ENCODE measurements at regions not wholly inside any gene's neighbourhood (a gene's known extent, or its start where the extent isn't known, plus 50 kb on each side); places are given as distances from the start of the nearest gene placed in this dataset.

GRCh38 chr5:112628214-112628980 lies 109.3 kb upstream of the APC start:
- no peaks in the 10 kb centered on the region for H3K36me3 ChIP-seq (ENCODE audit: control insufficient read depth, insufficient read depth, low read length)
- no peak overlapping the region for H3K4me3 ChIP-seq (ENCODE audit: low read depth, low read length)
- peak overlapping the region; percentile 29 for H3K27ac ChIP-seq (ENCODE audit: low read depth, low read length)
- H3K4me1 ChIP-seq (ENCODE audit: control insufficient read depth, insufficient read depth, low read length), result peaks cover 7% of the 10 kb centered on the region
- no peaks in the 10 kb centered on the region for H3K27me3 ChIP-seq (ENCODE audit: control insufficient read depth, insufficient read depth, low read length)
- no peak overlapping the region for H3K9ac ChIP-seq (ENCODE audit: low read depth, low read length)
- no peaks in the 10 kb centered on the region for H3K9me3 ChIP-seq (ENCODE audit: control insufficient read depth, insufficient read depth, low read length)

- Histone ChIP-seq H3K4me1 (ENCODE audit: control insufficient read depth, insufficient read depth, low read length) (peaks cover 7% of the 10 kb centered on the region), H3K4me3 (ENCODE audit: low read depth, low read length) (no peak overlapping the region), H3K27ac (ENCODE audit: low read depth, low read length) (no peak overlapping the region), H3K9me3 (ENCODE audit: control insufficient read depth, insufficient read depth, low read length) (no peaks in the 10 kb centered on the region), H3K36me3 (ENCODE audit: control insufficient read depth, insufficient read depth, low read length) (no peaks in the 10 kb centered on the region), H3K9ac (ENCODE audit: low read depth, low read length) (no peak overlapping the region), H3K27me3 (ENCODE audit: control insufficient read depth, insufficient read depth, low read length) (no peaks in the 10 kb centered on the region)
Measured at GRCh38 chr5:112630246-112631009, 107.3 kb upstream of the APC start.

- Histone ChIP-seq H3K27ac (ENCODE audit: low read depth, low read length) (no peak overlapping the region), H3K36me3 (ENCODE audit: control insufficient read depth, insufficient read depth, low read length) (no peaks in the 10 kb centered on the region), H3K4me1 (ENCODE audit: control insufficient read depth, insufficient read depth, low read length) (no peaks in the 10 kb centered on the region), H3K9ac (ENCODE audit: low read depth, low read length) (no peak overlapping the region), H3K4me3 (ENCODE audit: low read depth, low read length) (no peak overlapping the region), H3K9me3 (ENCODE audit: control insufficient read depth, insufficient read depth, low read length) (no peaks in the 10 kb centered on the region), H3K27me3 (ENCODE audit: control insufficient read depth, insufficient read depth, low read length) (no peaks in the 10 kb centered on the region)
Measured at GRCh38 chr5:112634166-112634565, 103.5 kb upstream of the APC start.

- Histone ChIP-seq H3K27ac (ENCODE audit: low read depth, low read length) (no peak overlapping the region), H3K4me1 (ENCODE audit: control insufficient read depth, insufficient read depth, low read length) (no peaks in the 10 kb centered on the region), H3K27me3 (ENCODE audit: control insufficient read depth, insufficient read depth, low read length) (no peaks in the 10 kb centered on the region), H3K4me3 (ENCODE audit: low read depth, low read length) (no peak overlapping the region), H3K9ac (ENCODE audit: low read depth, low read length) (no peak overlapping the region), H3K36me3 (ENCODE audit: control insufficient read depth, insufficient read depth, low read length) (no peaks in the 10 kb centered on the region), H3K9me3 (ENCODE audit: control insufficient read depth, insufficient read depth, low read length) (no peaks in the 10 kb centered on the region)
Measured at GRCh38 chr5:112634796-112635195, 102.9 kb upstream of the APC start.

- H3K27me3 ChIP-seq (ENCODE audit: control insufficient read depth, insufficient read depth, low read length), result no peaks in the 10 kb centered on the region
- H3K9me3 ChIP-seq (ENCODE audit: control insufficient read depth, insufficient read depth, low read length), result no peaks in the 10 kb centered on the region
- no peaks in the 10 kb centered on the region for H3K36me3 ChIP-seq (ENCODE audit: control insufficient read depth, insufficient read depth, low read length)
- no peak overlapping the region for H3K9ac ChIP-seq (ENCODE audit: low read depth, low read length)
- H3K4me3 ChIP-seq (ENCODE audit: low read depth, low read length), result no peak overlapping the region
- no peaks in the 10 kb centered on the region for H3K4me1 ChIP-seq (ENCODE audit: control insufficient read depth, insufficient read depth, low read length)
- no peak overlapping the region for H3K27ac ChIP-seq (ENCODE audit: low read depth, low read length)
Measured at GRCh38 chr5:112635276-112635675, 102.4 kb upstream of the APC start.

GRCh38 chr5:112635771-112636731 lies 101.6 kb upstream of the APC start:
- Histone ChIP-seq H3K4me1 (ENCODE audit: control insufficient read depth, insufficient read depth, low read length) (no peaks in the 10 kb centered on the region), H3K27ac (ENCODE audit: low read depth, low read length) (no peak overlapping the region), H3K9ac (ENCODE audit: low read depth, low read length) (no peak overlapping the region), H3K36me3 (ENCODE audit: control insufficient read depth, insufficient read depth, low read length) (no peaks in the 10 kb centered on the region), H3K27me3 (ENCODE audit: control insufficient read depth, insufficient read depth, low read length) (no peaks in the 10 kb centered on the region), H3K9me3 (ENCODE audit: control insufficient read depth, insufficient read depth, low read length) (no peaks in the 10 kb centered on the region), H3K4me3 (ENCODE audit: low read depth, low read length) (no peak overlapping the region)

- Histone ChIP-seq H3K27me3 (ENCODE audit: control insufficient read depth, insufficient read depth, low read length) (no peaks in the 10 kb centered on the region; the same call in 1 of the 2 replicates), H3K36me3 (ENCODE audit: control insufficient read depth, insufficient read depth, low read length) (no peaks in the 10 kb centered on the region), H3K9ac (ENCODE audit: low read depth, low read length) (no peak overlapping the region), H3K9me3 (ENCODE audit: control insufficient read depth, insufficient read depth, low read length) (no peaks in the 10 kb centered on the region), H3K27ac (ENCODE audit: low read depth, low read length) (no peak overlapping the region), H3K4me3 (ENCODE audit: low read depth, low read length) (no peak overlapping the region), H3K4me1 (ENCODE audit: control insufficient read depth, insufficient read depth, low read length) (no peaks in the 10 kb centered on the region)
Measured at GRCh38 chr5:112636751-112637150, 100.9 kb upstream of the APC start.

GRCh38 chr5:112637343-112637742 lies 100.3 kb upstream of the APC start:
- Histone ChIP-seq H3K27me3 (ENCODE audit: control insufficient read depth, insufficient read depth, low read length) (no peaks in the 10 kb centered on the region; the same call in 1 of the 2 replicates), H3K9me3 (ENCODE audit: control insufficient read depth, insufficient read depth, low read length) (no peaks in the 10 kb centered on the region)

GRCh38 chr5:112640546-112640945 lies 97.1 kb upstream of the APC start:
- Histone ChIP-seq H3K4me3 (ENCODE audit: low read depth, low read length) (no peak overlapping the region), H3K4me1 (ENCODE audit: control insufficient read depth, insufficient read depth, low read length) (no peaks in the 10 kb centered on the region), H3K9me3 (ENCODE audit: control insufficient read depth, insufficient read depth, low read length) (no peaks in the 10 kb centered on the region), H3K27ac (ENCODE audit: low read depth, low read length) (no peak overlapping the region), H3K36me3 (ENCODE audit: control insufficient read depth, insufficient read depth, low read length) (no peaks in the 10 kb centered on the region), H3K27me3 (ENCODE audit: control insufficient read depth, insufficient read depth, low read length) (no peaks in the 10 kb centered on the region; the same call in 1 of the 2 replicates), H3K9ac (ENCODE audit: low read depth, low read length) (no peak overlapping the region)

More at GRCh38 chr5:112637343-112637742, 100.3 kb upstream of the APC start:
- H3K4me3 ChIP-seq (ENCODE audit: low read depth, low read length), result no peak overlapping the region
- no peak overlapping the region for H3K27ac ChIP-seq (ENCODE audit: low read depth, low read length)
- H3K9ac ChIP-seq (ENCODE audit: low read depth, low read length), result no peak overlapping the region
- no peaks in the 10 kb centered on the region for H3K4me1 ChIP-seq (ENCODE audit: control insufficient read depth, insufficient read depth, low read length)
- no peaks in the 10 kb centered on the region for H3K36me3 ChIP-seq (ENCODE audit: control insufficient read depth, insufficient read depth, low read length)

- Histone ChIP-seq H3K4me1 (ENCODE audit: control insufficient read depth, insufficient read depth, low read length) (no peaks in the 10 kb centered on the region), H3K27me3 (ENCODE audit: control insufficient read depth, insufficient read depth, low read length) (no peaks in the 10 kb centered on the region; the same call in 1 of the 2 replicates), H3K36me3 (ENCODE audit: control insufficient read depth, insufficient read depth, low read length) (no peaks in the 10 kb centered on the region), H3K27ac (ENCODE audit: low read depth, low read length) (no peak overlapping the region), H3K9ac (ENCODE audit: low read depth, low read length) (no peak overlapping the region), H3K4me3 (ENCODE audit: low read depth, low read length) (no peak overlapping the region), H3K9me3 (ENCODE audit: control insufficient read depth, insufficient read depth, low read length) (no peaks in the 10 kb centered on the region)
Measured at GRCh38 chr5:112641515-112642110, 96.1 kb upstream of the APC start.
